Panc1 (cell line): ENCODE measurements at regions not wholly inside any gene's neighbourhood (a gene's known extent, or its start where the extent isn't known, plus 50 kb on each side); places are given as distances from the start of the nearest gene placed in this dataset.

Source experiments
- ATAC-seq: fragments of 200-7000 bp; cut with Tn5 transposase; 2 replicates; pipeline ENCODE4 v1.9.1; 2020; ENCODE audit warnings: mild to moderate bottlenecking, moderate library complexity
- BruUV-seq: library from RNA; stranded (reverse); fragments of 400-500 nt; replicated peaks from 2 replicates; lab custom pipeline; 2021; lab: Mats Ljungman, UMichigan
- CTCF ChIA-PET: fragments of 300-600 bp; sonication (Branson Sonifier 250); formaldehyde crosslinking; loops from one replicate; lab custom pipeline; 2022; ENCODE audit warnings: antibody characterized with exemption; lab: Charles Lee
- POLR2A ChIA-PET: fragments of 300-600 bp; sonication (Branson Sonifier 250); formaldehyde crosslinking; loops from one replicate; lab custom pipeline; 2022; ENCODE audit warnings: antibody characterized with exemption; lab: Charles Lee
- DNase-seq: peaks from one replicate; pipeline ENCODE4 v3.0.0-alpha.2; 2010; ENCODE audit warnings: low read depth, low spot score
- H3K27ac ChIP-seq: 2 replicates; pipeline ENCODE4 v1.5.1; 2011; ENCODE audit warnings: mild to moderate bottlenecking, low read length, inconsistent platforms
- H3K27me3 ChIP-seq: fragments of 200-500 bp; sonication (Bioruptor generic); 2 replicates; pipeline ENCODE4 v1.6.0; 2014; ENCODE audit warnings: low read length, inconsistent platforms; ENCODE audit not compliant: control insufficient read depth, insufficient read depth
- H3K36me3 ChIP-seq: fragments of 200-500 bp; sonication (Bioruptor generic); 2 replicates; pipeline ENCODE4 v1.5.1; 2014; ENCODE audit warnings: inconsistent platforms, mild to moderate bottlenecking, low read length, moderate library complexity; ENCODE audit not compliant: control insufficient read depth, insufficient read depth
- H3K4me1 ChIP-seq: 2 replicates; pipeline ENCODE4 v1.5.1; 2011; ENCODE audit warnings: inconsistent platforms, mild to moderate bottlenecking, low read length, moderate library complexity; ENCODE audit not compliant: control insufficient read depth, insufficient read depth
- H3K4me3 ChIP-seq, 2 experiments: 2 replicates each; pipeline ENCODE4 v1.5.1; 2011 to 2012; ENCODE audit warnings: low read depth in 2 of 2, low read length in 2 of 2, mild to moderate bottlenecking in 2 of 2, inconsistent platforms in 1 of 2, moderate library complexity in 1 of 2
- H3K9me3 ChIP-seq: fragments of 200-500 bp; sonication (Bioruptor generic); 2 replicates; pipeline ENCODE4 v1.5.1; 2014; ENCODE audit warnings: low read depth, mild to moderate bottlenecking, inconsistent platforms, low read length, moderate library complexity; ENCODE audit not compliant: control insufficient read depth, insufficient read depth
- POLR2AphosphoS5 ChIP-seq: IDR thresholded peaks from 2 replicates; pipeline ENCODE4 v1.6.1; 2012; ENCODE audit warnings: mild to moderate bottlenecking, low read depth, low read length, moderate library complexity
- SIN3A ChIP-seq: IDR thresholded peaks from 2 replicates; pipeline ENCODE4 v1.6.1; 2012; ENCODE audit warnings: low read depth, mild to moderate bottlenecking, low read length, moderate library complexity, borderline replicate concordance; ENCODE audit not compliant: insufficient read depth
- TCF7L2 ChIP-seq: IDR thresholded peaks from 2 replicates; pipeline ENCODE4 v1.6.1; 2011; ENCODE audit warnings: mild to moderate bottlenecking, low read depth, low read length, inconsistent platforms
- in situ Hi-C: cut with HindIII; loops from 2 replicates; pipeline ENCODE4 v1.10.0; 2016; ENCODE audit warnings: low sequenced_read_pairs, low pct_unique_long_range_greater_than_20kb
- intact Hi-C: fragments of 100-400 bp; cut with micrococcal nuclease; formaldehyde crosslinking; loops from one replicate; pipeline ENCODE4 v1.10.0; 2022; ENCODE audit not compliant: unreplicated experiment
- TF ChIP-seq, protein P1 (sequence below): fragments of 450-650 bp; IDR thresholded peaks from 2 replicates; pipeline ENCODE4 v1.5.1; 2017; ENCODE audit warnings: mild to moderate bottlenecking
- TF ChIP-seq, protein P2 (sequence below), 2 experiments: IDR thresholded peaks; 2 replicates each; pipeline ENCODE4 v1.6.1; 2011 to 2012; ENCODE audit warnings: low read depth in 2 of 2, control low read depth in 1 of 2, low read length in 1 of 2, mild to moderate bottlenecking in 1 of 2, moderate library complexity in 1 of 2; ENCODE audit not compliant: insufficient read depth in 1 of 2

DNA sequence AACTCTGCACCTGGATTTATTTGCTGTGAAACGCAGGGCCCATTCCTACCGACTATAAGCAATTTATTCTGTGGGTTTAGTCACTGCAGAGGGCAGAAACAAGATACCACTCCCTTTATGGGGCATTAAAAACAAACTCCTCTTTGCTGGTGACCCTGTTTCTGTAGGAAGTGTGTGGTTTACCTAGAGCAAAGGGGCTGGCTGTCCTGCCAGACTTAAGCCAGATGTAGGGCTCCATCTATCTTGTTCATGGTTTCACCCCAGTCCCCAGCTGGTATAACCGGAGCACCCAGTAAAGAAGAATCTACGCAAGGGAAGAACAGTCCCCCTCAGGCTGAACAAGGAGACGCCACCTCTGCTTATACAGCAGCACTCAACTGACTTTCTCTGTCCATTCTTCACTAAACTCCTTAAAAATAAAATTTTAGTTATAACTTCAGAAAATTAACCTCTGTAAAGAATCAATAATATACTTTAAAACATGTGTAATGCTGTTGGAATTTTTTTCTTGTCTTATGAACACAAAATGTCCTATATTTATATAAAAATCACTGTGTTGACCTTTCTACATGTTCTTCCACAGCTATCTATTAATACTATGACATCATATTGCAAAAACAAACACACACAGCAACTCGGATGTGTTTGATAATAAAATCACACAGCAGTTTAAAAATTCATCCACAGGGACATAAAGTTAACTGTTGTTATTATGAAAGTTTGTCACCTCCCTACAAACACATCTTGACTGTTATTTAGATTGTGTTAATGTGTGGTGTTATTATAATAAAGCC is 126.1 kb upstream of the RPS6KA2 start:
- intact Hi-C loops = no loop called here
- no peak overlapping the region for H3K27ac ChIP-seq
- no peak for ATAC-seq

DNA sequence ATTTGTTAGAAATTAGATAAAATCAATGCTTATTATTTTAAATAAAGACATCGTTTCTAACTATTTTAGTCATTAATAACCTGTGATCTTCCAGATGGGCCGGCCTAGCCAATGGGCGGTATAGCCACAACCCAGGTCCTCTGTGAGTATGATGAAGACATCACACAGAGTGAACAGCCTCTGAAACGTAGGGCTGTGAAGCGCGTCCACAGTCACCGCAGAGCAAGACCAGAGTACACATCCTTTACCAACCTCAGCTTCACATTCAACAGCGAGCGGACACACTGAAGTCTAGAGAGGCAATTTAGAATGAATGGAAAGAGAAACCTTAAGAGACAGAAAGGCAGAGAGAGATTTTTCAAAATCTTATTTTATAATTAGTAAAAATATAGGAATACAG is 125.0 kb upstream of the RPS6KA2 start:
- H3K4me3 ChIP-seq = no peak overlapping the region
- H3K4me1 ChIP-seq = peaks cover 6% of the 10 kb centered on the region
- in situ Hi-C loops (no loop called here), intact Hi-C loops (no loop called here)
- POLR2A ChIA-PET = no interaction called here
- no peaks in the 10 kb centered on the region for H3K27me3 ChIP-seq
- no peaks in the 10 kb centered on the region for H3K9me3 ChIP-seq
- TF ChIP-seq, protein P1, sequence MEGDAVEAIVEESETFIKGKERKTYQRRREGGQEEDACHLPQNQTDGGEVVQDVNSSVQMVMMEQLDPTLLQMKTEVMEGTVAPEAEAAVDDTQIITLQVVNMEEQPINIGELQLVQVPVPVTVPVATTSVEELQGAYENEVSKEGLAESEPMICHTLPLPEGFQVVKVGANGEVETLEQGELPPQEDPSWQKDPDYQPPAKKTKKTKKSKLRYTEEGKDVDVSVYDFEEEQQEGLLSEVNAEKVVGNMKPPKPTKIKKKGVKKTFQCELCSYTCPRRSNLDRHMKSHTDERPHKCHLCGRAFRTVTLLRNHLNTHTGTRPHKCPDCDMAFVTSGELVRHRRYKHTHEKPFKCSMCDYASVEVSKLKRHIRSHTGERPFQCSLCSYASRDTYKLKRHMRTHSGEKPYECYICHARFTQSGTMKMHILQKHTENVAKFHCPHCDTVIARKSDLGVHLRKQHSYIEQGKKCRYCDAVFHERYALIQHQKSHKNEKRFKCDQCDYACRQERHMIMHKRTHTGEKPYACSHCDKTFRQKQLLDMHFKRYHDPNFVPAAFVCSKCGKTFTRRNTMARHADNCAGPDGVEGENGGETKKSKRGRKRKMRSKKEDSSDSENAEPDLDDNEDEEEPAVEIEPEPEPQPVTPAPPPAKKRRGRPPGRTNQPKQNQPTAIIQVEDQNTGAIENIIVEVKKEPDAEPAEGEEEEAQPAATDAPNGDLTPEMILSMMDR = no peak
- TF ChIP-seq POLR2AphosphoS5 (no peak), SIN3A (no peak), TCF7L2 (no peak)
- TF ChIP-seq, protein P2, sequence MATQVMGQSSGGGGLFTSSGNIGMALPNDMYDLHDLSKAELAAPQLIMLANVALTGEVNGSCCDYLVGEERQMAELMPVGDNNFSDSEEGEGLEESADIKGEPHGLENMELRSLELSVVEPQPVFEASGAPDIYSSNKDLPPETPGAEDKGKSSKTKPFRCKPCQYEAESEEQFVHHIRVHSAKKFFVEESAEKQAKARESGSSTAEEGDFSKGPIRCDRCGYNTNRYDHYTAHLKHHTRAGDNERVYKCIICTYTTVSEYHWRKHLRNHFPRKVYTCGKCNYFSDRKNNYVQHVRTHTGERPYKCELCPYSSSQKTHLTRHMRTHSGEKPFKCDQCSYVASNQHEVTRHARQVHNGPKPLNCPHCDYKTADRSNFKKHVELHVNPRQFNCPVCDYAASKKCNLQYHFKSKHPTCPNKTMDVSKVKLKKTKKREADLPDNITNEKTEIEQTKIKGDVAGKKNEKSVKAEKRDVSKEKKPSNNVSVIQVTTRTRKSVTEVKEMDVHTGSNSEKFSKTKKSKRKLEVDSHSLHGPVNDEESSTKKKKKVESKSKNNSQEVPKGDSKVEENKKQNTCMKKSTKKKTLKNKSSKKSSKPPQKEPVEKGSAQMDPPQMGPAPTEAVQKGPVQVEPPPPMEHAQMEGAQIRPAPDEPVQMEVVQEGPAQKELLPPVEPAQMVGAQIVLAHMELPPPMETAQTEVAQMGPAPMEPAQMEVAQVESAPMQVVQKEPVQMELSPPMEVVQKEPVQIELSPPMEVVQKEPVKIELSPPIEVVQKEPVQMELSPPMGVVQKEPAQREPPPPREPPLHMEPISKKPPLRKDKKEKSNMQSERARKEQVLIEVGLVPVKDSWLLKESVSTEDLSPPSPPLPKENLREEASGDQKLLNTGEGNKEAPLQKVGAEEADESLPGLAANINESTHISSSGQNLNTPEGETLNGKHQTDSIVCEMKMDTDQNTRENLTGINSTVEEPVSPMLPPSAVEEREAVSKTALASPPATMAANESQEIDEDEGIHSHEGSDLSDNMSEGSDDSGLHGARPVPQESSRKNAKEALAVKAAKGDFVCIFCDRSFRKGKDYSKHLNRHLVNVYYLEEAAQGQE (IDR thresholded peaks at IDR 0.05; ENCODE audit: insufficient read depth in 1 of 2, low read depth in 2 of 2, low read length in 1 of 2) = no peak
- H3K27ac ChIP-seq = no peak overlapping the region
- BruUV-seq = no TSS peak
- no peak for DNase-seq
- ATAC-seq = no peak
- H3K36me3 ChIP-seq = no peaks in the 10 kb centered on the region
- CTCF ChIA-PET = no interaction called here

More for the DNA sequence above, 126.1 kb upstream of the RPS6KA2 start:
- H3K9me3 ChIP-seq = no peaks in the 10 kb centered on the region
- BruUV-seq = no TSS peak
- H3K27me3 ChIP-seq = peaks cover under 1% of the 10 kb centered on the region
- DNase-seq = no peak
- CTCF ChIA-PET = no interaction called here
- in situ Hi-C loops = no loop called here
- H3K36me3 ChIP-seq = no peaks in the 10 kb centered on the region
- POLR2A ChIA-PET = no interaction called here
- TF ChIP-seq, protein P2 (IDR thresholded peaks at IDR 0.05; ENCODE audit: insufficient read depth in 1 of 2, low read depth in 2 of 2, low read length in 1 of 2) = no peak
- no peak overlapping the region for H3K4me3 ChIP-seq
- peaks cover 1% of the 10 kb centered on the region for H3K4me1 ChIP-seq
